Smooth muscle cell (in vitro differentiated cells): ENCODE measurements at regions not wholly inside any gene's neighbourhood (a gene's known extent, or its start where the extent isn't known, plus 50 kb on each side); places are given as distances from the start of the nearest gene placed in this dataset.

Experiments used
- DNase-seq: peaks from one replicate; lab custom pipeline; 2025; ENCODE audit not compliant: unreplicated experiment; lab: John Stamatoyannopoulos, UW
- H2AFZ ChIP-seq: fragments of 200-600 bp; sonication (generic); 2 replicates; pipeline ENCODE4 v1.6.0; 2016; ENCODE audit warnings: antibody characterized with exemption, low read depth, mild to moderate bottlenecking
- H3F3A ChIP-seq: fragments of 200-600 bp; sonication (generic); 2 replicates; pipeline ENCODE4 v1.6.0; 2017; ENCODE audit warnings: antibody characterized with exemption, low read depth
- H3K27ac ChIP-seq: fragments of 200-600 bp; sonication (generic); 2 replicates; pipeline ENCODE4 v1.5.1; 2016; ENCODE audit warnings: low read depth, mild to moderate bottlenecking
- H3K27me3 ChIP-seq: fragments of 200-600 bp; sonication (generic); 2 replicates; pipeline ENCODE4 v1.6.1; 2016; ENCODE audit warnings: low read depth, mild to moderate bottlenecking
- H3K36me3 ChIP-seq: fragments of 200-600 bp; sonication (generic); 2 replicates; pipeline ENCODE4 v1.5.1; 2016; ENCODE audit warnings: low read depth
- H3K4me1 ChIP-seq: fragments of 200-600 bp; sonication (generic); 2 replicates; pipeline ENCODE4 v1.5.1; 2016; ENCODE audit warnings: low read depth
- H3K4me2 ChIP-seq: fragments of 200-600 bp; sonication (generic); 2 replicates; pipeline ENCODE4 v1.6.0; 2016; ENCODE audit warnings: mild to moderate bottlenecking
- H3K4me3 ChIP-seq: fragments of 200-600 bp; sonication (generic); 2 replicates; pipeline ENCODE4 v1.5.1; 2016; ENCODE audit warnings: mild to moderate bottlenecking
- H3K79me2 ChIP-seq: fragments of 200-600 bp; sonication (generic); 2 replicates; pipeline ENCODE4 v1.6.0; 2016; ENCODE audit warnings: low read depth, mild to moderate bottlenecking
- H3K9ac ChIP-seq: fragments of 200-600 bp; sonication (generic); 2 replicates; pipeline ENCODE4 v1.6.0; 2016; ENCODE audit warnings: low read depth
- H3K9me3 ChIP-seq: fragments of 200-600 bp; sonication (generic); replicated peaks from 2 replicates; pipeline ENCODE4 v1.5.1; 2016; ENCODE audit warnings: low read depth
- H4K20me1 ChIP-seq: fragments of 200-600 bp; sonication (generic); 2 replicates; pipeline ENCODE4 v1.6.0; 2016; ENCODE audit warnings: low read depth
- WGBS: methylation state at CpG from one replicate; pipeline ENCODE4 v1.1.7; 2016; ENCODE audit warnings: low lambda C conversion rate; 5-methylcytosine and 5-hydroxymethylcytosine counted together
- TF ChIP-seq, protein P1 (sequence below): fragments of 200-600 bp; sonication (generic); IDR thresholded peaks from 2 replicates; pipeline ENCODE4 v1.5.1; 2017; ENCODE audit warnings: borderline replicate concordance, mild to moderate bottlenecking, antibody characterized with exemption; ENCODE audit not compliant: insufficient read depth, poor library complexity, severe bottlenecking

DNA sequence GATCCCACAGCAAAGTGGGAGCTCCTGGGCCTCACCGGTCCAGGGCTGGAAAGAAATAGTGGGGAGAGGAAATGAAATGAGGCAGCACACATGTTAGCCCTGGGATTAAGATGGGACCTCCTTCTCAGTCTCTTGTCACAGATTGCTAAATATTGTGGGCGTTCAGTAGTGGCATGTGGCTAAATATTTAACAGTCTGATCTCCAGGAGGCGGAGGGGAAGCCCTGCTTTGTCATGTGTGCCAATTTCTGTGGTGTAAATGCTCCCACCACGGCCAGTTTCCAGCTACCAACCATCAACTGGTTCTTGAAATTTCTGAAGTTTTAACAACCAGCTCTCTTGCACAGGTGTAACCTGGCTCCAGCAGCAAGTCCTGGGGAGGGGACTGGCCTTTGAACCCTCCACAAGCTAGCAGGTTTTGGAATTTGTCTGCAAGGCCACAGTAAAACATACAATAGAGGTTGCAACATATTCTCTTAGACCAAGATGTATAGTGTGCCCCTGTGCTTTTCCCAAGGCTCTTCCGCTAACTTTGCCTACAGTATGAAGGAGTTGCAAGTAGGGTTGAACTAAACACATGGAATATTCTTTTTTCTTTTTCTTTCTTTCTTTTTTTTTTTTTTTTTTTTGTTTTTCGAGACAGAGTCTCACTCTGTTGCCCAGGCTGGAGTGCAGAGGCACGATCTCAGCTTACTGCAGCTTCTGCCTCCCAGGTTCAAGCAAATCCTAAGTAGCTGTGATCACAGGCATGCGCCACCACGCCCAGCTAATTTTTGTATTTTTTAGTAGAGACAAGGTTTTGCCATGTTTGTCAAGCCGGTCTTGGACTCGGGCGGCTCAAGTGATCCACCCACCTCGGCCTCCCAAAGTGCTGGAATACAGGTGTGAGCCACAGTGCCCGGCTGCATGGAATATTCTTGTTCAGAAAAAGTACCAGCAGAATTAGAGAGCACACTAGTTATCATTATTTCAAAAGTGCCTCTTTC lies 103.1 kb upstream of the PCBD1 start:
- H3K27me3 ChIP-seq = peaks cover 29% of the 10 kb centered on the region
- H3K79me2 ChIP-seq = no peaks in the 10 kb centered on the region
- TF ChIP-seq, protein P1, sequence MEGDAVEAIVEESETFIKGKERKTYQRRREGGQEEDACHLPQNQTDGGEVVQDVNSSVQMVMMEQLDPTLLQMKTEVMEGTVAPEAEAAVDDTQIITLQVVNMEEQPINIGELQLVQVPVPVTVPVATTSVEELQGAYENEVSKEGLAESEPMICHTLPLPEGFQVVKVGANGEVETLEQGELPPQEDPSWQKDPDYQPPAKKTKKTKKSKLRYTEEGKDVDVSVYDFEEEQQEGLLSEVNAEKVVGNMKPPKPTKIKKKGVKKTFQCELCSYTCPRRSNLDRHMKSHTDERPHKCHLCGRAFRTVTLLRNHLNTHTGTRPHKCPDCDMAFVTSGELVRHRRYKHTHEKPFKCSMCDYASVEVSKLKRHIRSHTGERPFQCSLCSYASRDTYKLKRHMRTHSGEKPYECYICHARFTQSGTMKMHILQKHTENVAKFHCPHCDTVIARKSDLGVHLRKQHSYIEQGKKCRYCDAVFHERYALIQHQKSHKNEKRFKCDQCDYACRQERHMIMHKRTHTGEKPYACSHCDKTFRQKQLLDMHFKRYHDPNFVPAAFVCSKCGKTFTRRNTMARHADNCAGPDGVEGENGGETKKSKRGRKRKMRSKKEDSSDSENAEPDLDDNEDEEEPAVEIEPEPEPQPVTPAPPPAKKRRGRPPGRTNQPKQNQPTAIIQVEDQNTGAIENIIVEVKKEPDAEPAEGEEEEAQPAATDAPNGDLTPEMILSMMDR = no peak
- H3K4me1 ChIP-seq = no peaks in the 10 kb centered on the region
- no peak overlapping the region for H3K9ac ChIP-seq
- no peak for DNase-seq
- H2AFZ ChIP-seq = no peak overlapping the region
- H3K36me3 ChIP-seq = no peaks in the 10 kb centered on the region
- no peak overlapping the region for H3K4me3 ChIP-seq
- H3K4me2 ChIP-seq = no peak overlapping the region
- H3F3A ChIP-seq = no peaks in the 10 kb centered on the region
- no peaks in the 10 kb centered on the region for H4K20me1 ChIP-seq
- H3K27ac ChIP-seq = no peak overlapping the region
- no peaks in the 10 kb centered on the region for H3K9me3 ChIP-seq
- 88% methylated on average over 14 of the region's 14 CpGs for WGBS

DNA sequence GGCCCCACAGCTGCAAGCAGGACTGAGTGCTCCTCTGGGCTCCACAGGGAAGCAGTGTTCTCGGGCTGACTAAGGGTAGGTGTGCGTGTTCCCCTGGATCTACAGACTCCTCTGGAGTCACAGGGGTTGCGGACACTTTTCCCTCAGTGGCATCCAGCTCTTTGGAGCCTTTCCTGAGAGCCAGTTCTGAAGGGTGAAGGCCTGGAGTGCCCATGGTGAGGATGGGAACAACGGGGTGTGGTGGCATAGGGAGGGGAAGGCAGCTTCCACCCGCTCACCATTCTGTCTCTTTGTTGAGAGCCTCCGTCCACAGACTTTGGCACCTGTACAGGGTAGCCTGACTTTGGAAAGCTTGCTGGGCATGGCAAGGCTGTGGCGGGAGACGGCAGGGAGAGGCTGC lies 104.1 kb upstream of the PCBD1 start:
- Histone ChIP-seq H3K4me2 (no peak overlapping the region), H3K9me3 (no peaks in the 10 kb centered on the region), H3K36me3 (no peaks in the 10 kb centered on the region), H3F3A (no peaks in the 10 kb centered on the region), H3K4me1 (no peaks in the 10 kb centered on the region), H3K27ac (no peak overlapping the region), H4K20me1 (no peaks in the 10 kb centered on the region), H3K4me3 (no peak overlapping the region), H2AFZ (no peak overlapping the region), H3K27me3 (peaks cover 38% of the 10 kb centered on the region), H3K79me2 (no peaks in the 10 kb centered on the region), H3K9ac (no peak overlapping the region)
- no peak for DNase-seq
- WGBS = 83% methylated on average over 8 of the region's 8 CpGs
- TF ChIP-seq, protein P1 = no peak

DNA sequence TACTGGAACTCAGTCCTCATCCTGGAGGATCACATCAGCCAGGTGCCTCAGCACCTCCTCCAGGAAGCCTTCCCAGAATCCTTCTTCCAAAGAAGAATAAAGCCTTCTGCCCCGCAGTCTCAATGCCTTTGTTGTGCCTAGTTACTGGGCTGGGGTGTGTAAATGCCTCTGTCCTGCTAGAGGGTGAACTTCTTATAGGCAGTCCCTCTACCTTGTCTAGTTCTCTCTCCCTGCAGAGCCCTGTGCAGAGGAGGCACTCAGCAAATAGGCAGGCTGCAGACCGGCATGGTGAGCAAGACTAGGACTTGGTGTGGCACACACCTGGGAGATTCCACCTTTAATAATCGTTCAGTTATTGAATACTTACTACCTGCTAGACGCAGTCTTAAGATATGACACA lies 104.7 kb upstream of the PCBD1 start:
- no peaks in the 10 kb centered on the region for H3K79me2 ChIP-seq
- H3K4me2 ChIP-seq = no peak overlapping the region
- H3K27me3 ChIP-seq = peaks cover 38% of the 10 kb centered on the region
- H3K4me1 ChIP-seq = no peaks in the 10 kb centered on the region
- H3F3A ChIP-seq = no peaks in the 10 kb centered on the region
- H4K20me1 ChIP-seq = no peaks in the 10 kb centered on the region
- H3K4me3 ChIP-seq = no peak overlapping the region
- 89% methylated on average over 4 of the region's 4 CpGs for WGBS
- TF ChIP-seq, protein P1 = no peak
- no peaks in the 10 kb centered on the region for H3K9me3 ChIP-seq
- H3K9ac ChIP-seq = no peak overlapping the region
- DNase-seq = no peak
- no peak overlapping the region for H3K27ac ChIP-seq
- H3K36me3 ChIP-seq = no peaks in the 10 kb centered on the region
- no peak overlapping the region for H2AFZ ChIP-seq

DNA sequence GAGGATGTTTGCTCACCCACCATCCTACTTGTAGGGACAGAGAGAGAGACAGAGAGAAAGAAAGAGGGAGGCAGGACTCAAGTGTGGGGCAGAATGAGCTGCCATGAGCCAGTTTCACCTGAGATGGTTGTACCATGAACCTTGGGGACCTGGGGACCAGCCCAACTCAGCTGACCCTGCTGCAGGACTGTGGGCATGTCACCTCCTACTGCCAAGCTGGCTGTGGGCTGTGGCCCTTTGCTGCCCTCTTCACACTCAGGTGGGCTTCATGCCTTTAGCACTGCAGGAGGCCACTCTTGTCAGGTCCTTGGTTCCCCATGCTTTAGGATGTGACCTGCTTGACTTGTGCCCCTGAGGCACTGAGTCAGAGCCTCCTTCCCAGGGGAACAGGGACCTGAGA lies 108.2 kb upstream of the PCBD1 start:
- no peaks in the 10 kb centered on the region for H4K20me1 ChIP-seq
- TF ChIP-seq, protein P1 = no peak
- H3K4me1 ChIP-seq = no peaks in the 10 kb centered on the region
- H3K36me3 ChIP-seq = no peaks in the 10 kb centered on the region
- H3K27ac ChIP-seq = no peak overlapping the region
- no peak for DNase-seq
- H3K9ac ChIP-seq = no peak overlapping the region
- H3F3A ChIP-seq = no peaks in the 10 kb centered on the region
- no peak overlapping the region for H3K4me3 ChIP-seq
- H3K27me3 ChIP-seq = peaks cover 38% of the 10 kb centered on the region
- no peak overlapping the region for H3K4me2 ChIP-seq
- H3K9me3 ChIP-seq = no peaks in the 10 kb centered on the region
- H2AFZ ChIP-seq = no peak overlapping the region
- H3K79me2 ChIP-seq = no peaks in the 10 kb centered on the region
